ENCODE measurements at regions not wholly inside any gene's neighbourhood (a gene's known extent, or its start where the extent isn't known, plus 50 kb on each side); places are given as distances from the start of the nearest gene placed in this dataset.

DNA sequence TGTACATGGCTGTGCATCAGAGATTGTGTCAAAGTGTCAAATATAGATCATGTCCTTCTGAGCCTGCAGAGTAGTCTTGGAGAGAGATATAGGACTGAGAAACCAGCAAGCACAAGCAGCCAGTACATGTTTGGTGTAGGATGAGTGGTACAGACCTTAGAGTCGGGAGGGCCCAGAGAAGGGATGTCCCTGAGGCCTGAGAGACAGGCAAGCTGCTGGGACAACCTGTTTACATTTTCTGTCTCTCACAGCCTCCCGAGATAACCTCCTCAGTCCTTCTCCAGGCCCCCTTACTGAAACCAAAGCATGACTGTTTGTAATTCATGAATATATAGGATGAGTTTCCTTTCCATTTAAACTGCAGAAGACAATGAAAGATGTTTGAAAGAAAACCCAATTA lies 182.4 kb upstream of the STT3B start:
- TF ChIP-seq, protein P1, sequence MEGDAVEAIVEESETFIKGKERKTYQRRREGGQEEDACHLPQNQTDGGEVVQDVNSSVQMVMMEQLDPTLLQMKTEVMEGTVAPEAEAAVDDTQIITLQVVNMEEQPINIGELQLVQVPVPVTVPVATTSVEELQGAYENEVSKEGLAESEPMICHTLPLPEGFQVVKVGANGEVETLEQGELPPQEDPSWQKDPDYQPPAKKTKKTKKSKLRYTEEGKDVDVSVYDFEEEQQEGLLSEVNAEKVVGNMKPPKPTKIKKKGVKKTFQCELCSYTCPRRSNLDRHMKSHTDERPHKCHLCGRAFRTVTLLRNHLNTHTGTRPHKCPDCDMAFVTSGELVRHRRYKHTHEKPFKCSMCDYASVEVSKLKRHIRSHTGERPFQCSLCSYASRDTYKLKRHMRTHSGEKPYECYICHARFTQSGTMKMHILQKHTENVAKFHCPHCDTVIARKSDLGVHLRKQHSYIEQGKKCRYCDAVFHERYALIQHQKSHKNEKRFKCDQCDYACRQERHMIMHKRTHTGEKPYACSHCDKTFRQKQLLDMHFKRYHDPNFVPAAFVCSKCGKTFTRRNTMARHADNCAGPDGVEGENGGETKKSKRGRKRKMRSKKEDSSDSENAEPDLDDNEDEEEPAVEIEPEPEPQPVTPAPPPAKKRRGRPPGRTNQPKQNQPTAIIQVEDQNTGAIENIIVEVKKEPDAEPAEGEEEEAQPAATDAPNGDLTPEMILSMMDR (IDR thresholded peaks at IDR 0.05; ENCODE audit: control insufficient read depth, insufficient read depth, low read depth, low read length, missing control alignments): no peak
- no peak overlapping the region for H3K4me3 ChIP-seq (ENCODE audit: control insufficient read depth, low read depth, low read length)
- no peak for DNase-seq (ENCODE audit: low read depth)

DNA sequence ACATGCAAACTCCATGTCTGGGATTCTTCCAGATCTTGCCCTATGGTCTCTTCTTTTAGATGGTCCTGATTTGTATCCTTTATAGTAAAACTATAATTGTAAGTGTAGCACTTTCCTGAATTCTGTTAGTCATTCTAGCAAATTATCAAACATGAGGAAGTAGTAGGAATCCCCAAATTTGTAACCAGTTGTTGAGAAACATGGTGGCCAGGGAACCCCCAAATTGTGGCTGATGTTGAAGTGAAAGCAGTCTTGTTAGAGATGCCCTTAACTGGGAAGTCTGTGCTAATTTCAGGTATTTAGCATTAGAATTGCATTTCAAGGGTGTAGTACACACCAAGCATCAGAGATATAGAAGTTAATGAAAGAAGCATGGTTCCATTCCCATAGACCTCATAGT lies 180.4 kb upstream of the STT3B start:
- DNase-seq (ENCODE audit: low read depth): no peak
- TF ChIP-seq, protein P1 (IDR thresholded peaks at IDR 0.05; ENCODE audit: control insufficient read depth, insufficient read depth, low read depth, low read length, missing control alignments): no peak

DNA sequence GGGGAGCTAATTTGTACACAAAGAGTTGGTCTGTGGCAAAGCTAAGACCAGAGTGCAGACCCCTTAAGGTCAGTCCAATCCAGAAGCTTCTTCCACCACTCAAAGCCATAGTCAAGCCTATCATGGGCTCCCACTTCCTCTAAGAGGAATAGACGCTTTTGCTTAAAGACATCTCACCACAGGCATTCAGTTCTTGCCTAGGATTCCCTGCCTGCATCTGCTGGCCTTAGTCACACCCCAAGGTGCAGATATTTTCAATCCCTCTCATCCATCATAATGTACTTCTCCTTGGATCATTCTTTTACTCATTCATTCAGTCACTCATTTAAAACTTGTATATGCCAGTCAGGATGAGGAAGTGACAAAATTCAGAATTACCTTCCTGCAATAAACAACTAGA lies 179.6 kb upstream of the STT3B start:
- DNase-seq (ENCODE audit: low read depth): no peak
- TF ChIP-seq, protein P1 (IDR thresholded peaks at IDR 0.05; ENCODE audit: control insufficient read depth, insufficient read depth, low read depth, low read length, missing control alignments): no peak
- H3K4me3 ChIP-seq (ENCODE audit: control insufficient read depth, low read depth, low read length): no peak overlapping the region

More for the DNA sequence above, 180.4 kb upstream of the STT3B start:
- H3K4me3 ChIP-seq (ENCODE audit: control insufficient read depth, low read depth, low read length): no peak overlapping the region

DNA sequence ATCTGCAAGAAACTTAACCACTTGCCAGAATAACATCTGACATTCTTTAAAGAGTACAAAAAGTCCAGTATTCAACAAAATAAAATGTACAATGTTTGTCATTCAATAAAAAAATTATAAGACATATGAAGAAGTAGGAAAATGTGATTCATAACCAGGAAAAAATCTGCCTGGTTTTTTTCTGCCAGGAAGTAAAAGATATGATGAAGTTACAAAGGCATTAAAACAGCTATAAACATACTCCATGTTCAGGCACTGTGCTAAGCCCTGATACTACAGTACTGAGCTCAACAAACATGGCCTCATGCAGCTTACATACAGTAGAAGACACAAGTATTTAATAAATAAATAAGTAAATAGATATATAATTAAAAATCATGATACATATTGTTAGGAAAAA lies 178.4 kb upstream of the STT3B start:
- TF ChIP-seq, protein P1 (IDR thresholded peaks at IDR 0.05; ENCODE audit: control insufficient read depth, insufficient read depth, low read depth, low read length, missing control alignments): no peak
- H3K4me3 ChIP-seq (ENCODE audit: control insufficient read depth, low read depth, low read length): no peak overlapping the region
- no peak for DNase-seq (ENCODE audit: low read depth)

DNA sequence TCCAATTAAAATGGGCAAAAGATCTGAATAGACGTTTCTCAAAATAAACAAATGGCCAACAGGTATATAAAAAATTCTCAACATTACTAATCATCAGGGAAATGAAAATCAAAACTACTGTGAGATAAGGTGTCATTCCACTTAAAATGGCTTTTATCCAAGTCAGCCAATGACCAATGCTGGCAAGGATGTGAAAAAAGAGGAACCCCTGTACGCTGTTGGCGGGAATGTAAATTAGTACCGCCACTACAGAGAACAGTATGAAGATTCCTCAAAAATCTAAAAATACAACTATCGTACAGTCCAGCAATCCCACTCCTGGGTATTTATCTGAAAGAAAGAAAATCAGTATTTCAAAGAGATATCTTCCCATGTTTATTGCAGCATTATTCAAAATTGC lies 176.9 kb upstream of the STT3B start:
- no peak for DNase-seq (ENCODE audit: low read depth)
- TF ChIP-seq, protein P1 (IDR thresholded peaks at IDR 0.05; ENCODE audit: control insufficient read depth, insufficient read depth, low read depth, low read length, missing control alignments): no peak
- H3K4me3 ChIP-seq (ENCODE audit: control insufficient read depth, low read depth, low read length): no peak overlapping the region

DNA sequence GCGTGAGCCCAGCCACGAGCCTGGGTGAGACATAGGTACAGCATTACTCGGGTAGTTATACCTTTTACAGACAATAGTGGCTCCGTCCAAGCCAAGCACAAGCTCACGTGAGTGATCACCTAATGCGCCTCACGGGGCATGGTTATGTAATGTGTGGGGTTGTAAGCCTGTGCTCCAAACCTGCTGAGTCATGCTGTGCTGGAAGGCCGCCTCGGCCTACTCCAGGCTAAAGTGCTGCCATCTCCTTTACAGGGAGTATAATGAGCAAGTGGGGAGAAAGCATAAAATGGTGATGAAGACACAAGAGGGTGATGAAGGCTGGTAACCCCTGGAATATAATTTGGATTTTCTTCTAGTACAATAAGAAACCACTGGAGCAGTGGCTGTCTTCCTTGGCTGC lies 175.8 kb upstream of the STT3B start:
- no peak overlapping the region for H3K4me3 ChIP-seq (ENCODE audit: control insufficient read depth, low read depth, low read length)
- TF ChIP-seq, protein P1 (IDR thresholded peaks at IDR 0.05; ENCODE audit: control insufficient read depth, insufficient read depth, low read depth, low read length, missing control alignments): no peak
- no peak for DNase-seq (ENCODE audit: low read depth)

DNA sequence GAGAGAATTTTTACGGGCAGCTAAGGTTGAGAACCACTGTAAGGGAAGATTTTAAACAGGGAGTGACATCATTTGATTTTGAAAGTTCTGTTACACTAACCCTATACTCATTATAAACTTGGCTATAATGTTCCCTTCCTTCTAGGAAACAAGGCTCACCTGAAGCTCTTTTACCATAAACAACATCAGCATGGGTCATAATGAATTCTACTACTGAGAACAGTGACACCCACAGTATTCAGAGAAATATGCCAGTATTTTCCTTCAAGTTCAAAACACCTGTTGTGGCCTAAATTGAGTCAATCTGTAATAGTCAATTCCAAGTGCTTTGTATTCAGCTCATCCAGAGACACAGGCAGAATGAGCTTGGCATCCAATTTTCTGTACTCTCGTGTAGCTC lies 175.3 kb upstream of the STT3B start:
- DNase-seq (ENCODE audit: low read depth): no peak
- H3K4me3 ChIP-seq (ENCODE audit: control insufficient read depth, low read depth, low read length): no peak overlapping the region
- TF ChIP-seq, protein P1 (IDR thresholded peaks at IDR 0.05; ENCODE audit: control insufficient read depth, insufficient read depth, low read depth, low read length, missing control alignments): no peak
